ENCODE measurements at regions not wholly inside any gene's neighbourhood (a gene's known extent, or its start where the extent isn't known, plus 50 kb on each side); places are given as distances from the start of the nearest gene placed in this dataset.
"Not testable (repeated sequence)": the region's sequence is repeated elsewhere in the genome, so short reads cannot be mapped to it uniquely, and the experiment has no call there.

DNA sequence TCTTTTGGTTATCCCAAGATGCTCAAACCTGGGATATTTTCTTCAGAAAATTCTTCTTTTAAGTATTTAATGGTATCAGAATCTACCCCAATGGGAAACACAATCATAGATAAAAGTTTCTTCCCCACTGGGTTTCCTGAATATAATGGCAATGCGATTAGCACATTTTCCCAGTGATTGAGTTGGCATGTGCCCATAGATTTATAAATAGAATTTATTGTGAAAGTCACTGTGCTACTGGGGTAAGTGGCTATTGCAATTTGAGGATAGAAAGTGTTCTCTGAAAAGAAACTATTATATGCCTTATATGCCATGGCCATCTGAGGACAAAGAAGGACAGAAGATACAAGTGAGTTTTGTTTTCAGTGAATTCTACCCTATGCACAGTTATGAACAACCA is 99.0 kb upstream of the RBMS3 start:
- no peak overlapping the region for H3K4me3 ChIP-seq (IDR thresholded peaks at IDR 0.05; ENCODE audit: insufficient read depth, low read depth, low read length)
- no peaks in the 10 kb centered on the region for H3K27me3 ChIP-seq (ENCODE audit: insufficient read depth, low read depth)
- H3K4me2 ChIP-seq, result no peak overlapping the region
- no peak overlapping the region for H3K9ac ChIP-seq
- H3K4me1 ChIP-seq (ENCODE audit: low read depth, poor library complexity, severe bottlenecking), result no peaks in the 10 kb centered on the region
- no peaks in the 10 kb centered on the region for H3K36me3 ChIP-seq (ENCODE audit: insufficient read depth)
- no peaks in the 10 kb centered on the region for H3K79me2 ChIP-seq (ENCODE audit: insufficient read depth, low read depth)
- no peak overlapping the region for H3K27ac ChIP-seq
- H2AFZ ChIP-seq (ENCODE audit: low read depth), result no peak overlapping the region
- no peaks in the 10 kb centered on the region for H4K20me1 ChIP-seq (ENCODE audit: insufficient read depth)
- TF ChIP-seq, protein P1, sequence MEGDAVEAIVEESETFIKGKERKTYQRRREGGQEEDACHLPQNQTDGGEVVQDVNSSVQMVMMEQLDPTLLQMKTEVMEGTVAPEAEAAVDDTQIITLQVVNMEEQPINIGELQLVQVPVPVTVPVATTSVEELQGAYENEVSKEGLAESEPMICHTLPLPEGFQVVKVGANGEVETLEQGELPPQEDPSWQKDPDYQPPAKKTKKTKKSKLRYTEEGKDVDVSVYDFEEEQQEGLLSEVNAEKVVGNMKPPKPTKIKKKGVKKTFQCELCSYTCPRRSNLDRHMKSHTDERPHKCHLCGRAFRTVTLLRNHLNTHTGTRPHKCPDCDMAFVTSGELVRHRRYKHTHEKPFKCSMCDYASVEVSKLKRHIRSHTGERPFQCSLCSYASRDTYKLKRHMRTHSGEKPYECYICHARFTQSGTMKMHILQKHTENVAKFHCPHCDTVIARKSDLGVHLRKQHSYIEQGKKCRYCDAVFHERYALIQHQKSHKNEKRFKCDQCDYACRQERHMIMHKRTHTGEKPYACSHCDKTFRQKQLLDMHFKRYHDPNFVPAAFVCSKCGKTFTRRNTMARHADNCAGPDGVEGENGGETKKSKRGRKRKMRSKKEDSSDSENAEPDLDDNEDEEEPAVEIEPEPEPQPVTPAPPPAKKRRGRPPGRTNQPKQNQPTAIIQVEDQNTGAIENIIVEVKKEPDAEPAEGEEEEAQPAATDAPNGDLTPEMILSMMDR (conservative IDR thresholded peaks at IDR 0.05; ENCODE audit: low read depth, low read length), result no peak

GRCh38 chr3:29182828-29183227 is 98.0 kb upstream of the RBMS3 start:
- not testable (repeated sequence) for H3K27ac ChIP-seq; H3K4me1 ChIP-seq (ENCODE audit: low read depth, poor library complexity, severe bottlenecking); H4K20me1 ChIP-seq (ENCODE audit: insufficient read depth); H3K4me3 ChIP-seq (IDR thresholded peaks at IDR 0.05; ENCODE audit: insufficient read depth, low read depth, low read length); H3K9ac ChIP-seq; H2AFZ ChIP-seq (ENCODE audit: low read depth); H3K36me3 ChIP-seq (ENCODE audit: insufficient read depth); H3K27me3 ChIP-seq (ENCODE audit: insufficient read depth, low read depth); H3K79me2 ChIP-seq (ENCODE audit: insufficient read depth, low read depth); H3K4me2 ChIP-seq

DNA sequence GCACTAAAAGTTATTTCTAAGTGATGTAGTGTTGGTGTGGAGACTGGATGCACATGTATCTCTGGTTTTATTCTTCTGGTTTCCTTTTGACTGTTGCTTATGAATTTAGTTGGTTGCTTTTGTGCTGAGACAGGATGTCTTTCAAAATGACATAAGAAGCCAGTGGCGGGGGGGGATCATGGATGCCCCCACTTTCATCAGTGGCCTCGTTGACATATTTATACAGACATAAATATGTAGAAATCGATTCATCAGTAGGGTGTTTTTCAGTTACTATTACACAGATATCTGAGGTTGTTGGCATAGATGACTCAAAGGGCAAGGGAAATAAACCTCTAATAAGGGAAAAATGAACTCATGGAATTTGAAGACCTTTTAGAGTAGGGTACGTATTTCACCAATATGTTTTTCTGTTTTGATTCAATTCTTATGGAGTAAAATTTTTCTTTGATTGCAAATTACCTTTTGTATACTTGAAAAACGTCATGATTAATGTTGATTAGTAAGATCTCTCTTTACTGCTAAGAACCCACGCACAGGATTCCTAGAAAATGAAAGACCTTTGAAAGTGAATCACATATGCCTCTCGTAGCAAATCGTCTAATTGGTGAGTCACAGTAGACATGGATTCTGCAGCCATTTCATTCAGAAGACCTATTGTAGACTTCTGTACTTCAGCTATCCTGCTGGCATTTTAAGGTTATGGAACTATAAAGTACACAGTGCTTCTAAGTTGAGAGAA is 97.4 kb upstream of the RBMS3 start:
- H4K20me1 ChIP-seq (ENCODE audit: insufficient read depth), result no peaks in the 10 kb centered on the region
- no peak overlapping the region for H3K9ac ChIP-seq
- H3K4me2 ChIP-seq, result no peak overlapping the region
- H3K4me3 ChIP-seq (IDR thresholded peaks at IDR 0.05; ENCODE audit: insufficient read depth, low read depth, low read length), result no peak overlapping the region
- no peaks in the 10 kb centered on the region for H3K36me3 ChIP-seq (ENCODE audit: insufficient read depth)
- H2AFZ ChIP-seq (ENCODE audit: low read depth), result no peak overlapping the region
- H3K27ac ChIP-seq, result no peak overlapping the region
- no peaks in the 10 kb centered on the region for H3K4me1 ChIP-seq (ENCODE audit: low read depth, poor library complexity, severe bottlenecking)
- TF ChIP-seq, protein P1 (conservative IDR thresholded peaks at IDR 0.05; ENCODE audit: low read depth, low read length), result no peak
- H3K27me3 ChIP-seq (ENCODE audit: insufficient read depth, low read depth), result no peaks in the 10 kb centered on the region
- H3K79me2 ChIP-seq (ENCODE audit: insufficient read depth, low read depth), result no peaks in the 10 kb centered on the region

GRCh38 chr3:29185706-29186105 is 95.2 kb upstream of the RBMS3 start:
- no peak overlapping the region for H2AFZ ChIP-seq (ENCODE audit: low read depth)
- H3K27ac ChIP-seq, result no peak overlapping the region
- no peaks in the 10 kb centered on the region for H3K27me3 ChIP-seq (ENCODE audit: insufficient read depth, low read depth)
- TF ChIP-seq, protein P1 (conservative IDR thresholded peaks at IDR 0.05; ENCODE audit: low read depth, low read length), result no peak
- H3K4me3 ChIP-seq (IDR thresholded peaks at IDR 0.05; ENCODE audit: insufficient read depth, low read depth, low read length), result no peak overlapping the region
- H3K36me3 ChIP-seq (ENCODE audit: insufficient read depth), result no peaks in the 10 kb centered on the region
- no peaks in the 10 kb centered on the region for H4K20me1 ChIP-seq (ENCODE audit: insufficient read depth)
- H3K4me2 ChIP-seq, result no peak overlapping the region
- H3K4me1 ChIP-seq (ENCODE audit: low read depth, poor library complexity, severe bottlenecking), result no peaks in the 10 kb centered on the region
- no peak overlapping the region for H3K9ac ChIP-seq
- H3K79me2 ChIP-seq (ENCODE audit: insufficient read depth, low read depth), result no peaks in the 10 kb centered on the region

- Histone ChIP-seq H3K4me1 (ENCODE audit: low read depth, poor library complexity, severe bottlenecking) (no peaks in the 10 kb centered on the region), H3K27ac (no peak overlapping the region), H3K9ac (no peak overlapping the region), H3K27me3 (ENCODE audit: insufficient read depth, low read depth) (no peaks in the 10 kb centered on the region), H3K4me3 (IDR thresholded peaks at IDR 0.05; ENCODE audit: insufficient read depth, low read depth, low read length) (no peak overlapping the region), H3K4me2 (no peak overlapping the region), H2AFZ (ENCODE audit: low read depth) (no peak overlapping the region), H3K79me2 (ENCODE audit: insufficient read depth, low read depth) (no peaks in the 10 kb centered on the region), H4K20me1 (ENCODE audit: insufficient read depth) (no peaks in the 10 kb centered on the region), H3K36me3 (ENCODE audit: insufficient read depth) (no peaks in the 10 kb centered on the region)
- TF ChIP-seq, protein P1 (conservative IDR thresholded peaks at IDR 0.05; ENCODE audit: low read depth, low read length), result no peak
Measured at GRCh38 chr3:29186131-29186599, 94.7 kb upstream of the RBMS3 start.
